ENCODE measurements at regions not wholly inside any gene's neighbourhood (a gene's known extent, or its start where the extent isn't known, plus 50 kb on each side); places are given as distances from the start of the nearest gene placed in this dataset.

DNA sequence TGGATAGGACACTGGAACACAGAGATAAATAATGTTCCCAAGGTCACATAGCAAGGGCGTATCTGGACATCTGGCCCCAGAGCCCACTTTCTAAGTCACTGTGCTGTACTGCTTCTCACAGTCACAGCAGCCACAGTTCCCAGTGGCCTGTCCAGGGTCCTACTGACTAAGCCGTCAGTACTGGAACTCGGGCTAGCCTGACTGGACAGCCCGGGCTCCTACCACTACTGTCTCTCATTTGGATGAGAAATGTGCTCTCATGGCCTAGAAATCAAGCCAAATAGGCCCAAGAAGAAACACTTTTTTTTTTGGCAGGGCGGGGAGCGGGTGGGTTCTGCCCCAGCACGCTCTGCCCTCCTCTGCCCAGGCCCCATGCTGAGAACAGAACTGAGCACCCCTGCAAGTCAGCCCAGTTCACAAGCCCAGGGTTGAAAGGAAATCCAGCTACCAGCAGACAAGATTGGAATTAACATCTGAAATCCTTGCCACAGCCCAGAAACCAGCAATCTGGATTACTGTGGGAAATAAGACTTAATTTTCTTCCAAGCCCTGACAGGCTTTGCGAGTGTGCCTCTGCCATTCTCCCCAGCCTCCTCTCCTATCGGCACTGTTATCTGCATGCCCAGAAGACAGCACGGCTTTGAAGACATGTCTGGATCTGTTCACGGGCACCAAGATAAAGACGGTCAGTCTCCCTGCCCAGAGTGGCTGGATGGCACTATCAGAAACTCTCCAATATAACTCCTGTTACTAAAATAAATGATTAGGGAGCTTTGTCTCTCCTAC is 182.9 kb upstream of the NCAM1 start:
- TF ChIP-seq POLR2AphosphoS5 (IDR thresholded peaks at IDR 0.05) (no peak), CTCF (IDR thresholded peaks at IDR 0.05) (no peak)

Measured in breast epithelium (tissue), 3 donors.